H1 (cell line): ENCODE measurements at regions not wholly inside any gene's neighbourhood (a gene's known extent, or its start where the extent isn't known, plus 50 kb on each side); places are given as distances from the start of the nearest gene placed in this dataset.

Source experiments
- ATF3 ChIP-seq: IDR thresholded peaks from 2 replicates; pipeline ENCODE4 v1.6.1; 2011; ENCODE audit warnings: low read depth, mild to moderate bottlenecking, low read length; ENCODE audit not compliant: insufficient read depth
- CTCF ChIP-seq, 3 experiments: IDR thresholded peaks; 1 replicate in 2 of 3; 2 replicates in 1 of 3; pipeline versions ENCODE4 v1.5.1 to v1.6.1; 2011; ENCODE audit warnings: low read length in 3 of 3, mild to moderate bottlenecking in 3 of 3, inconsistent platforms in 2 of 3, low read depth in 1 of 3, moderate library complexity in 1 of 3; ENCODE audit not compliant: insufficient read depth in 1 of 3; ENCODE audit errors: control extremely low read depth in 1 of 3
- EZH2 ChIP-seq: fragments of 200-600 bp; sonication (generic); IDR thresholded peaks from 2 replicates; pipeline ENCODE4 v1.7.1; 2012; ENCODE audit warnings: low read depth, mild to moderate bottlenecking, moderate library complexity, low read length, inconsistent platforms; ENCODE audit not compliant: severe bottlenecking
- JUN ChIP-seq: IDR thresholded peaks from 2 replicates; pipeline ENCODE4 v1.6.1; 2011; ENCODE audit warnings: low read depth, mild to moderate bottlenecking, improper control_type of control experiment, low read length
- POLR2A ChIP-seq, 2 experiments: IDR thresholded peaks; 1 replicate in 1 of 2; 2 replicates in 1 of 2; pipeline ENCODE4 v1.6.1; 2011; ENCODE audit warnings: low read depth in 2 of 2, low read length in 2 of 2, mild to moderate bottlenecking in 2 of 2; ENCODE audit errors: control extremely low read depth in 1 of 2
- POLR2AphosphoS5 ChIP-seq: IDR thresholded peaks from 2 replicates; pipeline ENCODE4 v1.6.1; 2011; ENCODE audit warnings: low read depth, low read length

- TF ChIP-seq POLR2A (IDR thresholded peaks at IDR 0.05; ENCODE audit: control extremely low read depth in 1 of 2, low read depth in 2 of 2, low read length in 2 of 2) (no peak), CTCF (IDR thresholded peaks at IDR 0.05; ENCODE audit: control extremely low read depth in 1 of 3, insufficient read depth in 1 of 3, low read depth in 1 of 3, low read length in 3 of 3) (no peak), ATF3 (no peak), JUN (no peak), POLR2AphosphoS5 (no peak), EZH2 (no peak)
These were observed 345.0 kb downstream of the TRIML1 start for GRCh38 chr4:188484256-188484655.
